Lower leg skin (tissue), 3 donors: ENCODE measurements at regions not wholly inside any gene's neighbourhood (a gene's known extent, or its start where the extent isn't known, plus 50 kb on each side); places are given as distances from the start of the nearest gene placed in this dataset.

ENCODE experiments used
- POLR2A ChIP-seq, 2 donors: fragments of 450-650 bp; IDR thresholded peaks; one replicate each; pipeline ENCODE4 v1.6.1; 2016 to 2017; ENCODE audit warnings: antibody characterized with exemption in 2 of 2, mild to moderate bottlenecking in 1 of 2, moderate library complexity in 1 of 2
- TF ChIP-seq, protein P1 (sequence below), 3 donors: fragments of 450-650 bp; IDR thresholded peaks; one replicate each; pipeline ENCODE4 v1.5.1; 2016; ENCODE audit warnings: antibody characterized with exemption in 3 of 3, mild to moderate bottlenecking in 3 of 3, moderate library complexity in 2 of 3

DNA sequence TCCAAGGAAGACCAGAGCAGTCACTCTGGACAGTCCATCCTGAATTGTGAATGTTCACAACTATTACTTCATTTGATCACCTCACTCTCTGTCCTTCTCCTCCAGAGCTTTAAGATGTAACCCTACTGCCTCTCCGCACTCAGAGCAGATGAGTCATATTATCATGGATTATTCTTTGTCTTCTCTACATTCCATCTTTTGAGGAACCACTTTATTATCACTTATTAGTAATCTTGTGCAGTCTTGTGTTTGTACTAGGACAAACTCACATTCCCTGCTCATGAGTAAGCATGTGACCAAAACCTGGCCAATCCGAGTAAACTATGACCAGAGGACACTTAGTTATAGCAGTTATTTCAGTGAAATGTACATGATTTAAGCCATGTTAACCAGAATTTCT, 401.5 kb upstream of the ADGRB3 start:
- TF ChIP-seq, protein P1, sequence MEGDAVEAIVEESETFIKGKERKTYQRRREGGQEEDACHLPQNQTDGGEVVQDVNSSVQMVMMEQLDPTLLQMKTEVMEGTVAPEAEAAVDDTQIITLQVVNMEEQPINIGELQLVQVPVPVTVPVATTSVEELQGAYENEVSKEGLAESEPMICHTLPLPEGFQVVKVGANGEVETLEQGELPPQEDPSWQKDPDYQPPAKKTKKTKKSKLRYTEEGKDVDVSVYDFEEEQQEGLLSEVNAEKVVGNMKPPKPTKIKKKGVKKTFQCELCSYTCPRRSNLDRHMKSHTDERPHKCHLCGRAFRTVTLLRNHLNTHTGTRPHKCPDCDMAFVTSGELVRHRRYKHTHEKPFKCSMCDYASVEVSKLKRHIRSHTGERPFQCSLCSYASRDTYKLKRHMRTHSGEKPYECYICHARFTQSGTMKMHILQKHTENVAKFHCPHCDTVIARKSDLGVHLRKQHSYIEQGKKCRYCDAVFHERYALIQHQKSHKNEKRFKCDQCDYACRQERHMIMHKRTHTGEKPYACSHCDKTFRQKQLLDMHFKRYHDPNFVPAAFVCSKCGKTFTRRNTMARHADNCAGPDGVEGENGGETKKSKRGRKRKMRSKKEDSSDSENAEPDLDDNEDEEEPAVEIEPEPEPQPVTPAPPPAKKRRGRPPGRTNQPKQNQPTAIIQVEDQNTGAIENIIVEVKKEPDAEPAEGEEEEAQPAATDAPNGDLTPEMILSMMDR (IDR thresholded peaks at IDR 0.05): no peak
- no peak for TF ChIP-seq POLR2A (IDR thresholded peaks at IDR 0.05)
